Parathyroid adenoma (tissue), 2 donors: ENCODE measurements at regions not wholly inside any gene's neighbourhood (a gene's known extent, or its start where the extent isn't known, plus 50 kb on each side); places are given as distances from the start of the nearest gene placed in this dataset.
"Not testable (repeated sequence)": the region's sequence is repeated elsewhere in the genome, so short reads cannot be mapped to it uniquely, and the experiment has no call there.

ENCODE experiments used
- H2AFZ ChIP-seq: fragments of 300-600 bp; sonication (generic); one replicate; pipeline ENCODE4 v1.7.0; 2017; ENCODE audit warnings: antibody characterized with exemption, mild to moderate bottlenecking
- H3K27ac ChIP-seq: fragments of 300-600 bp; sonication (generic); one replicate; pipeline ENCODE4 v1.7.0; 2017
- H3K27me3 ChIP-seq: fragments of 300-600 bp; sonication (generic); one replicate; pipeline ENCODE4 v1.7.0; 2017; ENCODE audit warnings: low read length; ENCODE audit not compliant: control insufficient read depth, insufficient read depth
- H3K36me3 ChIP-seq: fragments of 300-600 bp; sonication (generic); one replicate; pipeline ENCODE4 v1.7.0; 2017; ENCODE audit warnings: low read length; ENCODE audit not compliant: control insufficient read depth, insufficient read depth
- H3K4me1 ChIP-seq: fragments of 300-600 bp; sonication (generic); one replicate; pipeline ENCODE4 v1.7.0; 2017; ENCODE audit warnings: control low read depth
- H3K4me2 ChIP-seq: fragments of 300-600 bp; sonication (generic); one replicate; pipeline ENCODE4 v1.7.0; 2017; ENCODE audit warnings: low read length
- H3K4me3 ChIP-seq: fragments of 300-600 bp; sonication (generic); one replicate; pipeline ENCODE4 v1.7.0; 2017; ENCODE audit warnings: low read depth, low read length
- H3K79me2 ChIP-seq: fragments of 300-600 bp; sonication (generic); one replicate; pipeline ENCODE4 v1.7.0; 2017; ENCODE audit warnings: control low read depth
- H3K9ac ChIP-seq: fragments of 300-600 bp; sonication (generic); one replicate; pipeline ENCODE4 v1.7.0; 2017; ENCODE audit warnings: mild to moderate bottlenecking
- H3K9me3 ChIP-seq: fragments of 300-600 bp; sonication (generic); one replicate; pipeline ENCODE4 v1.7.0; 2017; ENCODE audit warnings: low read length; ENCODE audit not compliant: control insufficient read depth
- CTCF ChIP-seq: fragments of 300-600 bp; sonication (generic); IDR thresholded peaks from one replicate; pipeline ENCODE4 v1.7.0; 2017; ENCODE audit warnings: antibody characterized with exemption, mild to moderate bottlenecking
- donor health status: primary hyperparathyroidism.

GRCh38 chr4:64821219-64821976, 412.1 kb upstream of the TECRL start:
- Histone ChIP-seq H3K79me2 (no peaks in the 10 kb centered on the region), H3K36me3 (no peaks in the 10 kb centered on the region), H3K4me3 (no peak overlapping the region), H3K9ac (no peak overlapping the region), H3K27ac (no peak overlapping the region), H3K9me3 (no peaks in the 10 kb centered on the region), H3K4me1 (no peaks in the 10 kb centered on the region), H3K4me2 (no peak overlapping the region), H2AFZ (no peak overlapping the region), H3K27me3 (no peaks in the 10 kb centered on the region)
- no peak for TF ChIP-seq CTCF

- Histone ChIP-seq H3K36me3 (no peaks in the 10 kb centered on the region), H3K4me3 (no peak overlapping the region), H3K4me2 (no peak overlapping the region), H3K27me3 (no peaks in the 10 kb centered on the region), H3K27ac (no peak overlapping the region), H3K9ac (no peak overlapping the region), H3K9me3 (no peaks in the 10 kb centered on the region), H3K79me2 (no peaks in the 10 kb centered on the region), H2AFZ (no peak overlapping the region), H3K4me1 (no peaks in the 10 kb centered on the region)
- no peak for TF ChIP-seq CTCF
Measured at GRCh38 chr4:64814616-64815015, 405.4 kb upstream of the TECRL start.

- Histone ChIP-seq H3K27ac (no peak overlapping the region), H3K4me2 (no peak overlapping the region), H3K36me3 (no peaks in the 10 kb centered on the region), H3K27me3 (no peaks in the 10 kb centered on the region), H3K4me1 (no peaks in the 10 kb centered on the region), H3K79me2 (no peaks in the 10 kb centered on the region), H3K4me3 (no peak overlapping the region), H3K9me3 (no peaks in the 10 kb centered on the region), H2AFZ (no peak overlapping the region), H3K9ac (no peak overlapping the region)
- TF ChIP-seq CTCF: no peak
Measured at GRCh38 chr4:64807821-64808220, 398.6 kb upstream of the TECRL start.

GRCh38 chr4:64799751-64800150, 390.5 kb upstream of the TECRL start:
- TF ChIP-seq CTCF: no peak
- Histone ChIP-seq H3K27me3 (no peaks in the 10 kb centered on the region), H3K36me3 (no peaks in the 10 kb centered on the region), H3K9ac (no peak overlapping the region), H3K4me3 (no peak overlapping the region), H3K4me2 (no peak overlapping the region), H3K79me2 (no peaks in the 10 kb centered on the region), H3K27ac (no peak overlapping the region), H2AFZ (no peak overlapping the region), H3K4me1 (no peaks in the 10 kb centered on the region), H3K9me3 (no peaks in the 10 kb centered on the region)

- not testable (repeated sequence) for H3K4me3 ChIP-seq, H3K4me2 ChIP-seq, H3K27me3 ChIP-seq, H3K79me2 ChIP-seq, H3K27ac ChIP-seq, H3K4me1 ChIP-seq, H3K9me3 ChIP-seq, H3K36me3 ChIP-seq, H2AFZ ChIP-seq, H3K9ac ChIP-seq
Measured at GRCh38 chr4:64798828-64799227, 389.6 kb upstream of the TECRL start.
